HFFc6 (cell line): ENCODE measurements at regions not wholly inside any gene's neighbourhood (a gene's known extent, or its start where the extent isn't known, plus 50 kb on each side); places are given as distances from the start of the nearest gene placed in this dataset.

Experiments used
- DNase-seq: peaks from one replicate; pipeline ENCODE4 v3.0.0-alpha.2; 2018
- H3K27ac Mint-ChIP-seq: 2 replicates; pipeline ENCODE4 v1.8.0; 2020; ENCODE audit warnings: mild to moderate bottlenecking, mixed read lengths
- H3K27me3 Mint-ChIP-seq: 2 replicates; pipeline ENCODE4 v1.8.0; 2021; ENCODE audit warnings: mild to moderate bottlenecking, moderate library complexity, mixed read lengths; ENCODE audit not compliant: insufficient read depth
- H3K36me3 Mint-ChIP-seq: 2 replicates; pipeline ENCODE4 v1.8.0; 2021; ENCODE audit warnings: low read depth, mixed read lengths
- H3K4me1 Mint-ChIP-seq: 2 replicates; pipeline ENCODE4 v1.8.0; 2020; ENCODE audit warnings: low read depth, mixed read lengths
- H3K4me3 Mint-ChIP-seq: 2 replicates; pipeline ENCODE4 v1.8.0; 2020; ENCODE audit warnings: mild to moderate bottlenecking, moderate library complexity, mixed read lengths
- H3K9me3 Mint-ChIP-seq: 2 replicates; pipeline ENCODE4 v1.8.0; 2020; ENCODE audit warnings: mild to moderate bottlenecking, mixed read lengths
- CTCF ChIP-seq: fragments of 200-600 bp; sonication (generic); IDR thresholded peaks from 2 replicates; pipeline ENCODE4 v1.5.0; 2021; ENCODE audit warnings: antibody characterized with exemption, mild to moderate bottlenecking

GRCh38 chr9:26166537-26166936 lies 488.3 kb upstream of the TUSC1 start:
- Mint-ChIP-seq H3K4me3 (no peak overlapping the region), H3K9me3 (no peaks in the 10 kb centered on the region; the same call in 1 of the 2 replicates), H3K27ac (no peak overlapping the region), H3K27me3 (no peaks in the 10 kb centered on the region), H3K36me3 (no peaks in the 10 kb centered on the region), H3K4me1 (peaks cover 45% of the 10 kb centered on the region; the same call in 1 of the 2 replicates)
- no peak for TF ChIP-seq CTCF
- DNase-seq, result no peak

- no peak for TF ChIP-seq CTCF
- Mint-ChIP-seq H3K36me3 (no peaks in the 10 kb centered on the region), H3K27ac (no peak overlapping the region), H3K9me3 (no peaks in the 10 kb centered on the region; the same call in 1 of the 2 replicates), H3K27me3 (no peaks in the 10 kb centered on the region), H3K4me1 (peaks cover 47% of the 10 kb centered on the region; the same call in 1 of the 2 replicates), H3K4me3 (no peak overlapping the region)
- DNase-seq, result no peak
Observed at GRCh38 chr9:26165426-26165825, 487.2 kb upstream of the TUSC1 start.

- Mint-ChIP-seq H3K4me3 (no peak overlapping the region), H3K36me3 (no peaks in the 10 kb centered on the region), H3K4me1 (peaks cover 48% of the 10 kb centered on the region; the same call in 1 of the 2 replicates), H3K27ac (peak overlapping the region; percentile 35; the same call in 1 of the 2 replicates), H3K27me3 (no peaks in the 10 kb centered on the region), H3K9me3 (no peaks in the 10 kb centered on the region; the same call in 1 of the 2 replicates)
- peak; percentile 21 for DNase-seq
- no peak for TF ChIP-seq CTCF
Observed at GRCh38 chr9:26163931-26164330, 485.7 kb upstream of the TUSC1 start.

GRCh38 chr9:26159575-26160392 lies 481.5 kb upstream of the TUSC1 start:
- no peak for TF ChIP-seq CTCF
- H3K27ac Mint-ChIP-seq, result peak overlapping the region; percentile 63; the same call in 1 of the 2 replicates
- peak; percentile 16 for DNase-seq
- H3K9me3 Mint-ChIP-seq, result peaks cover 9% of the 10 kb centered on the region; the same call in 1 of the 2 replicates
- H3K4me1 Mint-ChIP-seq, result peaks cover 56% of the 10 kb centered on the region
- no peaks in the 10 kb centered on the region; the same call in 1 of the 2 replicates for H3K27me3 Mint-ChIP-seq
- peak overlapping the region; percentile 19; the same call in 1 of the 2 replicates for H3K4me3 Mint-ChIP-seq
- peaks cover 5% of the 10 kb centered on the region; the same call in 1 of the 2 replicates for H3K36me3 Mint-ChIP-seq

- H3K27me3 Mint-ChIP-seq, result no peaks in the 10 kb centered on the region; the same call in 1 of the 2 replicates
- peaks cover 46% of the 10 kb centered on the region for H3K4me1 Mint-ChIP-seq
- peaks cover 9% of the 10 kb centered on the region; the same call in 1 of the 2 replicates for H3K9me3 Mint-ChIP-seq
- DNase-seq, result no peak
- no peak overlapping the region; the same call in 1 of the 2 replicates for H3K4me3 Mint-ChIP-seq
- no peak for TF ChIP-seq CTCF
- H3K36me3 Mint-ChIP-seq, result peaks cover 5% of the 10 kb centered on the region; the same call in 1 of the 2 replicates
- H3K27ac Mint-ChIP-seq, result peak overlapping the region; percentile 44; the same call in 1 of the 2 replicates
Observed at GRCh38 chr9:26158631-26159150, 480.4 kb upstream of the TUSC1 start.
